IMR-90 (cell line): ENCODE measurements at regions not wholly inside any gene's neighbourhood (a gene's known extent, or its start where the extent isn't known, plus 50 kb on each side); places are given as distances from the start of the nearest gene placed in this dataset.

ENCODE experiments used
- ATAC-seq: fragments of 200-7000 bp; cut with Tn5 transposase; 2 replicates; pipeline ENCODE4 v1.9.1; 2020; ENCODE audit warnings: low read depth, mild to moderate bottlenecking, moderate library complexity
- BruUV-seq: library from RNA; stranded (reverse); fragments of 400-500 nt; replicated peaks from 2 replicates; lab custom pipeline; 2021; lab: Mats Ljungman, UMichigan
- CTCF ChIA-PET: fragments of 300-600 bp; formaldehyde crosslinking; extraction: SDS; loops from one replicate; lab custom pipeline; 2021; ENCODE audit warnings: antibody characterized with exemption; lab: Yijun Ruan, JAX
- POLR2A ChIA-PET: fragments of 300-600 bp; sonication (Branson Sonifier 250); formaldehyde crosslinking; loops from one replicate; lab custom pipeline; 2022; ENCODE audit warnings: antibody characterized with exemption; ENCODE audit not compliant: unreplicated experiment; lab: Charles Lee
- DNase-seq: peaks from one replicate; pipeline ENCODE4 v3.0.0; 2013
- H2AFZ ChIP-seq: replicated peaks from 2 replicates; pipeline ENCODE3; 2013; ENCODE audit warnings: low read length, mild to moderate bottlenecking; ENCODE audit not compliant: poor library complexity
- H2AK5ac ChIP-seq: 2 replicates; pipeline ENCODE4 v1.6.1; 2013; ENCODE audit warnings: low read depth, low read length, inconsistent platforms
- H2AK9ac ChIP-seq: replicated peaks from 2 replicates; pipeline ENCODE3; 2013; ENCODE audit warnings: mild to moderate bottlenecking, low read depth, low read length, moderate library complexity; ENCODE audit not compliant: poor library complexity
- H2BK120ac ChIP-seq: 2 replicates; pipeline ENCODE4 v1.6.1; 2013; ENCODE audit warnings: low read depth, low read length, inconsistent platforms
- H2BK15ac ChIP-seq: 3 replicates; pipeline ENCODE4 v1.6.1; 2013; ENCODE audit warnings: low read depth, low read length, inconsistent platforms
- H2BK20ac ChIP-seq: 2 replicates; pipeline ENCODE4 v1.6.1; 2013; ENCODE audit warnings: low read depth, mild to moderate bottlenecking, inconsistent platforms, low read length, moderate library complexity
- H2BK5ac ChIP-seq: 2 replicates; pipeline ENCODE4 v1.6.1; 2013; ENCODE audit warnings: mild to moderate bottlenecking, low read depth, low read length, inconsistent platforms; ENCODE audit not compliant: poor library complexity, severe bottlenecking
- H3K14ac ChIP-seq: replicated peaks from 2 replicates; pipeline ENCODE4 v1.6.1; 2013; ENCODE audit warnings: low read depth, low read length, inconsistent platforms
- H3K18ac ChIP-seq: 2 replicates; pipeline ENCODE4 v1.6.1; 2013; ENCODE audit warnings: low read depth, low read length, control low read depth
- H3K23ac ChIP-seq: 2 replicates; pipeline ENCODE4 v1.6.1; 2013; ENCODE audit warnings: low read depth, low read length, inconsistent platforms
- H3K27ac ChIP-seq: 2 replicates; pipeline ENCODE4 v1.5.1; 2013; ENCODE audit warnings: mild to moderate bottlenecking, control low read depth, low read length; ENCODE audit not compliant: insufficient read depth
- H3K27me3 ChIP-seq: 2 replicates; pipeline ENCODE4 v1.6.1; 2013; ENCODE audit warnings: low read length; ENCODE audit not compliant: control insufficient read depth, insufficient read depth
- H3K36me3 ChIP-seq: 2 replicates; pipeline ENCODE4 v1.6.1; 2013; ENCODE audit warnings: low read length, mixed read lengths; ENCODE audit not compliant: control insufficient read depth, insufficient read depth
- H3K4ac ChIP-seq: 2 replicates; pipeline ENCODE4 v1.6.1; 2013; ENCODE audit warnings: low read depth, low read length, inconsistent platforms
- H3K4me1 ChIP-seq: 2 replicates; pipeline ENCODE4 v1.6.1; 2013; ENCODE audit warnings: low read length, mixed read lengths; ENCODE audit not compliant: control insufficient read depth, insufficient read depth
- H3K4me2 ChIP-seq: 2 replicates; pipeline ENCODE4 v1.6.1; 2013; ENCODE audit warnings: low read depth, mild to moderate bottlenecking, control low read depth, low read length, moderate library complexity
- H3K4me3 ChIP-seq: 2 replicates; pipeline ENCODE4 v1.5.1; 2013; ENCODE audit warnings: low read depth, mild to moderate bottlenecking, control low read depth, low read length, moderate library complexity; ENCODE audit not compliant: insufficient read depth
- H3K56ac ChIP-seq: 2 replicates; pipeline ENCODE4 v1.6.1; 2013; ENCODE audit warnings: low read length, inconsistent platforms; ENCODE audit not compliant: insufficient read depth; ENCODE audit errors: extremely low read depth
- H3K79me1 ChIP-seq, 2 experiments: 2 replicates each; pipeline ENCODE4 v1.6.1; 2013; ENCODE audit warnings: low read length in 2 of 2, inconsistent platforms in 1 of 2, low read depth in 1 of 2
- H3K9ac ChIP-seq: 2 replicates; pipeline ENCODE4 v1.6.1; 2013; ENCODE audit warnings: low read depth, low read length, control low read depth
- H3K9me1 ChIP-seq: 2 replicates; pipeline ENCODE4 v1.6.1; 2013; ENCODE audit warnings: low read length, inconsistent platforms; ENCODE audit not compliant: insufficient read depth
- H3K9me3 ChIP-seq: 2 replicates; pipeline ENCODE4 v1.6.1; 2013; ENCODE audit warnings: low read length; ENCODE audit not compliant: control insufficient read depth, insufficient read depth
- H4K20me1 ChIP-seq: 2 replicates; pipeline ENCODE4 v1.6.1; 2013; ENCODE audit warnings: low read length, inconsistent platforms; ENCODE audit not compliant: insufficient read depth
- H4K5ac ChIP-seq: 2 replicates; pipeline ENCODE4 v1.6.1; 2013; ENCODE audit warnings: mild to moderate bottlenecking, low read depth, low read length, control low read depth
- H4K8ac ChIP-seq, 2 experiments: 2 replicates each; pipeline ENCODE4 v1.6.1; 2013; ENCODE audit warnings: low read depth in 2 of 2, low read length in 2 of 2, control low read depth in 1 of 2, inconsistent platforms in 1 of 2
- H4K91ac ChIP-seq: 2 replicates; pipeline ENCODE4 v1.6.1; 2013; ENCODE audit warnings: low read depth, low read length, inconsistent platforms; ENCODE audit not compliant: insufficient read depth
- BHLHE40 ChIP-seq: fragments of 150-350 bp; IDR thresholded peaks from 2 replicates; pipeline ENCODE4 v1.6.1; 2016; ENCODE audit warnings: mild to moderate bottlenecking, low read depth, low read length
- CEBPB ChIP-seq: IDR thresholded peaks from 2 replicates; pipeline ENCODE4 v1.6.1; 2012; ENCODE audit warnings: low read depth, low read length, improper control_type of control experiment
- CHD1 ChIP-seq: IDR thresholded peaks from 2 replicates; pipeline ENCODE4 v1.6.1; 2012; ENCODE audit warnings: low read depth, low read length, improper control_type of control experiment
- FOS ChIP-seq: fragments of 150-350 bp; IDR thresholded peaks from 2 replicates; pipeline ENCODE4 v1.6.1; 2016; ENCODE audit warnings: low read depth, low read length
- MAFK ChIP-seq: IDR thresholded peaks from 2 replicates; pipeline ENCODE4 v1.6.1; 2012; ENCODE audit warnings: low read depth, low read length, improper control_type of control experiment
- MAZ ChIP-seq: IDR thresholded peaks from 2 replicates; pipeline ENCODE4 v1.6.1; 2012; ENCODE audit warnings: low read depth, mild to moderate bottlenecking, low read length, improper control_type of control experiment, moderate library complexity, borderline replicate concordance
- MXI1 ChIP-seq: IDR thresholded peaks from 2 replicates; pipeline ENCODE4 v1.6.1; 2012; ENCODE audit warnings: low read depth, mild to moderate bottlenecking, low read length, moderate library complexity, borderline replicate concordance
- NFE2L2 ChIP-seq: fragments of 150-350 bp; IDR thresholded peaks from 2 replicates; pipeline ENCODE4 v1.6.1; 2016; ENCODE audit warnings: low read depth, mild to moderate bottlenecking, low read length
- POLR2A ChIP-seq: IDR thresholded peaks from 2 replicates; pipeline ENCODE4 v1.6.1; 2012; ENCODE audit warnings: mild to moderate bottlenecking, low read depth, low read length
- RAD21 ChIP-seq: IDR thresholded peaks from 2 replicates; pipeline ENCODE4 v1.6.1; 2012; ENCODE audit warnings: low read length, improper control_type of control experiment
- RFX5 ChIP-seq: IDR thresholded peaks from 2 replicates; pipeline ENCODE4 v1.8.0; 2012; ENCODE audit warnings: low read depth, mild to moderate bottlenecking, low read length, moderate library complexity
- SMC3 ChIP-seq: fragments of 150-350 bp; IDR thresholded peaks from 2 replicates; pipeline ENCODE4 v1.6.1; 2016; ENCODE audit warnings: low read depth, mild to moderate bottlenecking, antibody characterized with exemption, low read length, moderate library complexity
- WGBS, 2 experiments: methylation state at CpG; one replicate each; pipeline versions ENCODE4 v1.1.5 to v1.1.7; 2013; ENCODE audit warnings: missing lambda C conversion rate in 2 of 2; ENCODE audit not compliant: insufficient read length in 1 of 2; ENCODE audit errors: extremely low coverage in 2 of 2; 5-methylcytosine and 5-hydroxymethylcytosine counted together
- dilution Hi-C: fragments of 300-500 bp; cut with HindIII; formaldehyde crosslinking; loops from one replicate; pipeline ENCODE4 v1.14.3; 2018; ENCODE audit warnings: low sequenced_read_pairs; ENCODE audit not compliant: unreplicated experiment
- in situ Hi-C: fragments of 300-500 bp; cut with MboI; formaldehyde crosslinking; loops from 3 replicates; pipeline ENCODE4 v1.14.3; 2019; ENCODE audit warnings: low sequenced_read_pairs, inconsistent platforms, mixed read lengths
- intact Hi-C: fragments of 100-400 bp; cut with micrococcal nuclease; formaldehyde crosslinking; loops from 2 replicates; pipeline ENCODE4 v1.10.0; 2022
- TF ChIP-seq, protein P1 (sequence below): fragments of 150-350 bp; IDR thresholded peaks from 2 replicates; pipeline ENCODE4 v1.6.1; 2016; ENCODE audit warnings: low read depth, mild to moderate bottlenecking, low read length, moderate library complexity, borderline replicate concordance
- TF ChIP-seq, protein P2 (sequence below): fragments of 150-350 bp; IDR thresholded peaks from 2 replicates; pipeline ENCODE4 v1.6.1; 2017; ENCODE audit warnings: mild to moderate bottlenecking, antibody characterized with exemption, low read length, low read depth
- TF ChIP-seq, protein P3 (sequence below): conservative IDR thresholded peaks from 2 replicates; pipeline ENCODE4 v1.5.1; 2012; ENCODE audit warnings: mild to moderate bottlenecking, low read depth, low read length, improper control_type of control experiment

DNA sequence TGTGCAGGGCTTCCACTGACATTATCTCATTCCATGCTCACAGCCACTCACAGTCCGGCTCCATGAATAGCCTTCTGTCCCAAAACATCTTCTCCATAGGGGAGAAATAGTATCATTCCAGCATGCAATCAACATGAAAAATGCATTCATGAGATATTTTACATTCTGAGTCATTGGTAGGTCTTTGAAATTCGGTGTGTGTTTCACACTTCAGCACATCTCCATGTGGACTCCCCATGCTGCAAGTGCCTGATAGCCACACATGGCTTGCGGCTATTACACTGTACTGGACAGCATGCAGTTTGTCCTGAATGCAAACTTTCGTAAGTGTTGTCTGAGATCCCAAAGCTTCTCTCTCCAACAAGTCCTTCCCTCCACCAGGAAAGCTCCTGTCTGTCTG lies 449.3 kb downstream of the MED13L start:
- H4K91ac ChIP-seq: no peak overlapping the region
- no peaks in the 10 kb centered on the region for H3K27me3 ChIP-seq
- no peak overlapping the region for H3K14ac ChIP-seq
- H2BK5ac ChIP-seq: no peak overlapping the region
- no peak overlapping the region for H2BK120ac ChIP-seq
- H2AFZ ChIP-seq: no peak overlapping the region
- no peak overlapping the region for H3K4ac ChIP-seq
- no TSS peak for BruUV-seq
- no peak for TF ChIP-seq SMC3
- TF ChIP-seq, protein P1, sequence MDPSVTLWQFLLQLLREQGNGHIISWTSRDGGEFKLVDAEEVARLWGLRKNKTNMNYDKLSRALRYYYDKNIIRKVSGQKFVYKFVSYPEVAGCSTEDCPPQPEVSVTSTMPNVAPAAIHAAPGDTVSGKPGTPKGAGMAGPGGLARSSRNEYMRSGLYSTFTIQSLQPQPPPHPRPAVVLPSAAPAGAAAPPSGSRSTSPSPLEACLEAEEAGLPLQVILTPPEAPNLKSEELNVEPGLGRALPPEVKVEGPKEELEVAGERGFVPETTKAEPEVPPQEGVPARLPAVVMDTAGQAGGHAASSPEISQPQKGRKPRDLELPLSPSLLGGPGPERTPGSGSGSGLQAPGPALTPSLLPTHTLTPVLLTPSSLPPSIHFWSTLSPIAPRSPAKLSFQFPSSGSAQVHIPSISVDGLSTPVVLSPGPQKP: no peak
- no peak for TF ChIP-seq NFE2L2
- TF ChIP-seq FOS: no peak
- no peak for TF ChIP-seq CEBPB
- TF ChIP-seq, protein P2, sequence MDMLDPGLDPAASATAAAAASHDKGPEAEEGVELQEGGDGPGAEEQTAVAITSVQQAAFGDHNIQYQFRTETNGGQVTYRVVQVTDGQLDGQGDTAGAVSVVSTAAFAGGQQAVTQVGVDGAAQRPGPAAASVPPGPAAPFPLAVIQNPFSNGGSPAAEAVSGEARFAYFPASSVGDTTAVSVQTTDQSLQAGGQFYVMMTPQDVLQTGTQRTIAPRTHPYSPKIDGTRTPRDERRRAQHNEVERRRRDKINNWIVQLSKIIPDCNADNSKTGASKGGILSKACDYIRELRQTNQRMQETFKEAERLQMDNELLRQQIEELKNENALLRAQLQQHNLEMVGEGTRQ: no peak
- TF ChIP-seq, protein P3, sequence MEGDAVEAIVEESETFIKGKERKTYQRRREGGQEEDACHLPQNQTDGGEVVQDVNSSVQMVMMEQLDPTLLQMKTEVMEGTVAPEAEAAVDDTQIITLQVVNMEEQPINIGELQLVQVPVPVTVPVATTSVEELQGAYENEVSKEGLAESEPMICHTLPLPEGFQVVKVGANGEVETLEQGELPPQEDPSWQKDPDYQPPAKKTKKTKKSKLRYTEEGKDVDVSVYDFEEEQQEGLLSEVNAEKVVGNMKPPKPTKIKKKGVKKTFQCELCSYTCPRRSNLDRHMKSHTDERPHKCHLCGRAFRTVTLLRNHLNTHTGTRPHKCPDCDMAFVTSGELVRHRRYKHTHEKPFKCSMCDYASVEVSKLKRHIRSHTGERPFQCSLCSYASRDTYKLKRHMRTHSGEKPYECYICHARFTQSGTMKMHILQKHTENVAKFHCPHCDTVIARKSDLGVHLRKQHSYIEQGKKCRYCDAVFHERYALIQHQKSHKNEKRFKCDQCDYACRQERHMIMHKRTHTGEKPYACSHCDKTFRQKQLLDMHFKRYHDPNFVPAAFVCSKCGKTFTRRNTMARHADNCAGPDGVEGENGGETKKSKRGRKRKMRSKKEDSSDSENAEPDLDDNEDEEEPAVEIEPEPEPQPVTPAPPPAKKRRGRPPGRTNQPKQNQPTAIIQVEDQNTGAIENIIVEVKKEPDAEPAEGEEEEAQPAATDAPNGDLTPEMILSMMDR: no peak
- no peak for TF ChIP-seq RFX5
- no peak for TF ChIP-seq BHLHE40
- no peak for TF ChIP-seq CHD1
- TF ChIP-seq MAFK: no peak
- TF ChIP-seq RAD21: no peak
- no peak for TF ChIP-seq MAZ
- TF ChIP-seq POLR2A: no peak
- no peak for TF ChIP-seq MXI1
- no CpG with 5 or more reads among the region's 4 CpGs for WGBS, 2 experiments
- H3K9ac ChIP-seq: no peak overlapping the region
- no peaks in the 10 kb centered on the region for H4K20me1 ChIP-seq
- H3K4me2 ChIP-seq: no peak overlapping the region
- intact Hi-C loops (no loop called here), in situ Hi-C loops (no loop called here), dilution Hi-C loops (no loop called here)
- H2BK15ac ChIP-seq: no peak overlapping the region
- H3K27ac ChIP-seq: no peak overlapping the region
- no peak overlapping the region for H2BK20ac ChIP-seq
- no peak overlapping the region for H3K18ac ChIP-seq
- no peaks in the 10 kb centered on the region for H3K9me1 ChIP-seq
- H3K79me1 ChIP-seq: no peaks in the 10 kb centered on the region
- H2AK9ac ChIP-seq: no peak overlapping the region
- H3K4me3 ChIP-seq: no peak overlapping the region
- no peak for ATAC-seq
- no peak overlapping the region for H4K8ac ChIP-seq
- no peak overlapping the region for H2AK5ac ChIP-seq
- H3K56ac ChIP-seq: no peak overlapping the region
- H4K5ac ChIP-seq: no peak overlapping the region
- H3K4me1 ChIP-seq: no peaks in the 10 kb centered on the region
- no peaks in the 10 kb centered on the region for H3K9me3 ChIP-seq
- POLR2A ChIA-PET: no interaction called here
- CTCF ChIA-PET: interaction anchor here (0.7 kb wide), 1 partner anchor 143 kb away, joined by 3 read pairs; no protein-coding TSS in a partner anchor
- no peak overlapping the region for H3K23ac ChIP-seq
- no peaks in the 10 kb centered on the region for H3K36me3 ChIP-seq
- no peak for DNase-seq
